ENCODE measurements at regions not wholly inside any gene's neighbourhood (a gene's known extent, or its start where the extent isn't known, plus 50 kb on each side); places are given as distances from the start of the nearest gene placed in this dataset.

GRCh38 chr10:128596906-128597305 is 470.7 kb upstream of the MKI67 start:
- no peaks in the 10 kb centered on the region for H3K9me3 ChIP-seq (ENCODE audit: low read length)
- WGBS (ENCODE audit: low lambda C conversion rate), result 3% methylated on average over 4 of the region's 4 CpGs
- H2AFZ ChIP-seq (ENCODE audit: low read length), result no peak overlapping the region
- H3K36me3 ChIP-seq (replicated peaks in 1 of 2; ENCODE audit: control insufficient read depth in 1 of 2, insufficient read depth in 2 of 2, low read length in 2 of 2), result no peaks in the 10 kb centered on the region
- H3K4me3 ChIP-seq (replicated peaks in 1 of 3; ENCODE audit: insufficient read depth in 1 of 3, low read depth in 2 of 3, low read length in 3 of 3), result no peak overlapping the region
- no peak overlapping the region for H3K4me2 ChIP-seq (ENCODE audit: low read depth, low read length)
- H3K79me2 ChIP-seq (ENCODE audit: insufficient read depth, low read length), result no peaks in the 10 kb centered on the region
- POLR2A ChIA-PET, result no interaction called here
- H3K4me1 ChIP-seq (ENCODE audit: insufficient read depth, low read length), result no peaks in the 10 kb centered on the region
- DNase-seq (ENCODE audit: low spot score), result no peak
- in situ Hi-C loops (cut with HindIII; ENCODE audit: extremely low pct_ligation_motif_present, low pct_unique_long_range_greater_than_20kb), result no loop called here
- FAIRE-seq, result no peak
- no peaks in the 10 kb centered on the region; a peak in 1 of 5 replicates for H3K27me3 ChIP-seq (ENCODE audit: control insufficient read depth in 1 of 2, insufficient read depth in 2 of 2, low read length in 2 of 2)
- CTCF ChIA-PET (ENCODE audit: low intra/inter-chr PET ratio, low total read pairs), result no interaction called here
- H4K20me1 ChIP-seq (ENCODE audit: insufficient read depth, low read length), result no peaks in the 10 kb centered on the region
- no peak for TF ChIP-seq ZNF597 (CRISPR knock-in tag; IDR thresholded peaks at IDR 0.05)
- no peak overlapping the region for H3K27ac ChIP-seq (ENCODE audit: extremely low read length, insufficient read depth, low read length)
- intact Hi-C loops (cut with micrococcal nuclease; ENCODE audit: unreplicated experiment), result no loop called here
- no TSS peak for BruUV-seq (replicated peaks)
- ATAC-seq, result no peak
- H3K9ac ChIP-seq (ENCODE audit: insufficient read depth, low read depth, low read length), result no peak overlapping the region

DNA sequence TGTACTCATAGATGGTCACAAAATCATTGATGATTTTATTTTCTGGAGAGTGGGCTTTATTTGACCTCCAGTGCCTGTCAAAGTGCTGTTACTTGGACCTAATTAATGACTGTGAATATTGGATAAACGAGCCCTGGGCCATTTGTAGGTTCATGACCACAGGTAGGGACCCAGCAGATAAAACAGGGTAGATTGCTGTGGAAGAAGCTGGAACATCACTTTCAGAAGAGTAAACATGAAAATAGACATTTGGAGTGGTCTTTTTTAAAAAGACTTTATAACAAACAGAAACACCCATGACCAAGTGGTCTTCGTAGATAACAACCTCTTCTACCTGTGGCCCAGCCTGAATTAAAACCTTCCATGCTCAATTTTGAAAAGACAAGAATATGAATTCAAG is 472.8 kb upstream of the MKI67 start:
- DNase-seq (ENCODE audit: low spot score) (no peak), ATAC-seq (no peak), FAIRE-seq (no peak)
- no peak overlapping the region for H3K9ac ChIP-seq (ENCODE audit: insufficient read depth, low read depth, low read length)
- H3K9me3 ChIP-seq (ENCODE audit: low read length), result no peaks in the 10 kb centered on the region
- POLR2A ChIA-PET, result no interaction called here
- CTCF ChIA-PET (ENCODE audit: low intra/inter-chr PET ratio, low total read pairs), result no interaction called here
- no TSS peak for BruUV-seq (replicated peaks)
- H3K27me3 ChIP-seq (ENCODE audit: control insufficient read depth in 1 of 2, insufficient read depth in 2 of 2, low read length in 2 of 2), result no peaks in the 10 kb centered on the region; a peak in 1 of 5 replicates
- H3K4me3 ChIP-seq (replicated peaks in 1 of 3; ENCODE audit: insufficient read depth in 1 of 3, low read depth in 2 of 3, low read length in 3 of 3), result no peak overlapping the region
- WGBS (ENCODE audit: low lambda C conversion rate), result 6% methylated on average over 2 of the region's 2 CpGs
- intact Hi-C loops (cut with micrococcal nuclease; ENCODE audit: unreplicated experiment), result no loop called here
- H3K4me1 ChIP-seq (ENCODE audit: insufficient read depth, low read length), result no peaks in the 10 kb centered on the region
- TF ChIP-seq ATF7 (IDR thresholded peaks at IDR 0.05) (no peak), ATF7 (CRISPR knock-in tag; IDR thresholded peaks at IDR 0.05) (no peak), DMTF1 (CRISPR knock-in tag; IDR thresholded peaks at IDR 0.05) (no peak), RAD21 (CRISPR knock-in tag; IDR thresholded peaks at IDR 0.05) (no peak), NFE2 (CRISPR knock-in tag; IDR thresholded peaks at IDR 0.05) (no peak), ZNF776 (CRISPR knock-in tag; IDR thresholded peaks at IDR 0.05) (no peak), ZNF780A (CRISPR knock-in tag; IDR thresholded peaks at IDR 0.05) (no peak), IRX3 (CRISPR knock-in tag; IDR thresholded peaks at IDR 0.05; ENCODE audit: borderline replicate concordance, low read depth) (no peak), ZNF546 (CRISPR knock-in tag; conservative IDR thresholded peaks at IDR 0.05) (no peak), AGO2 (optimal IDR thresholded peaks at IDR 0.05; ENCODE audit: low read depth, low read length) (no peak), SRY (CRISPR knock-in tag; IDR thresholded peaks at IDR 0.05) (no peak), PTBP1 (IDR thresholded peaks at IDR 0.05; ENCODE audit: low read depth, low read length, poor library complexity, severe bottlenecking) (no peak)
- no peak overlapping the region for H2AFZ ChIP-seq (ENCODE audit: low read length)
- no peak overlapping the region for H3K27ac ChIP-seq (ENCODE audit: extremely low read length, insufficient read depth, low read length)
- H3K36me3 ChIP-seq (replicated peaks in 1 of 2; ENCODE audit: control insufficient read depth in 1 of 2, insufficient read depth in 2 of 2, low read length in 2 of 2), result no peaks in the 10 kb centered on the region
- no peaks in the 10 kb centered on the region for H4K20me1 ChIP-seq (ENCODE audit: insufficient read depth, low read length)
- H3K79me2 ChIP-seq (ENCODE audit: insufficient read depth, low read length), result no peaks in the 10 kb centered on the region
- no peak overlapping the region for H3K4me2 ChIP-seq (ENCODE audit: low read depth, low read length)
- in situ Hi-C loops (cut with HindIII; ENCODE audit: extremely low pct_ligation_motif_present, low pct_unique_long_range_greater_than_20kb), result no loop called here

Measured in HepG2 (cell line).